K562 (cell line): ENCODE measurements at regions not wholly inside any gene's neighbourhood (a gene's known extent, or its start where the extent isn't known, plus 50 kb on each side); places are given as distances from the start of the nearest gene placed in this dataset.

ENCODE experiments used
- ATAC-seq: fragments of 200-7000 bp; cut with Tn5 transposase; 3 replicates; pipeline ENCODE4 v1.9.1; 2020; ENCODE audit warnings: moderate library complexity
- BruUV-seq: library from RNA; stranded (reverse); fragments of 400-500 nt; replicated peaks from 2 replicates; lab custom pipeline; 2021; lab: Mats Ljungman, UMichigan
- CTCF ChIA-PET: fragments of 300-600 bp; formaldehyde crosslinking; extraction: SDS; loops from one replicate; lab custom pipeline; 2021; ENCODE audit warnings: low intra/inter-chr PET ratio; lab: Yijun Ruan, JAX
- POLR2A ChIA-PET: fragments of 300-600, 350-650 bp; sonication (Branson Sonifier 250); formaldehyde crosslinking; extraction: SDS; loops from one replicate; lab custom pipeline; 2021; ENCODE audit warnings: antibody characterized with exemption, inconsistent platforms; lab: Yijun Ruan, JAX
- DNase-seq, 4 experiments: peaks; one replicate each; pipeline versions ENCODE4 v3.0.0 to v3.0.0-alpha.2; 2011 to 2018; ENCODE audit warnings: low spot score in 3 of 4, mixed read lengths in 3 of 4; ENCODE audit errors: extremely low read depth in 1 of 4
- FAIRE-seq: peaks from 2 replicates; lab custom pipeline; 2011; peaks lifted over from hg19 to GRCh38; lab: Jason Lieb, UNC
- H2AFZ ChIP-seq: 2 replicates; pipeline ENCODE4 v1.6.0; 2011; ENCODE audit warnings: low read depth, low read length, control low read depth, inconsistent platforms
- H3K27ac ChIP-seq: fragments of 200-600 bp; 3 replicates; pipeline ENCODE4 v1.8.0; 2011; ENCODE audit warnings: low read depth, mild to moderate bottlenecking, control low read depth, inconsistent platforms, low read length, moderate library complexity, mixed read lengths; ENCODE audit errors: extremely low read depth
- H3K27me3 ChIP-seq, 2 experiments: fragments of 300-600 bp in 1 of 2; 2 replicates in 1 of 2; 3 replicates in 1 of 2; pipeline versions ENCODE4 v1.6.0 to v1.8.0; 2011; ENCODE audit warnings: inconsistent platforms in 2 of 2, low read length in 2 of 2, mild to moderate bottlenecking in 1 of 2, mixed read lengths in 1 of 2, moderate library complexity in 1 of 2; ENCODE audit not compliant: control insufficient read depth in 2 of 2, insufficient read depth in 2 of 2
- H3K36me3 ChIP-seq: fragments of 300-600 bp; 3 replicates; pipeline ENCODE4 v1.8.0; 2011; ENCODE audit warnings: mild to moderate bottlenecking, low read length, inconsistent platforms; ENCODE audit not compliant: control insufficient read depth, insufficient read depth
- H3K4me1 ChIP-seq, 2 experiments: fragments of 200-600 bp in 1 of 2; replicated peaks in 1 of 2; 2 replicates in 1 of 2; 3 replicates in 1 of 2; pipeline versions ENCODE4 v1.5.1 to v1.8.0; 2011; ENCODE audit warnings: inconsistent platforms in 2 of 2, low read length in 2 of 2, mild to moderate bottlenecking in 1 of 2, mixed read lengths in 1 of 2, moderate library complexity in 1 of 2; ENCODE audit not compliant: control insufficient read depth in 2 of 2, insufficient read depth in 2 of 2
- H3K4me2 ChIP-seq: 2 replicates; pipeline ENCODE4 v1.6.1; 2011; ENCODE audit warnings: low read length, control low read depth, inconsistent platforms, mixed read lengths; ENCODE audit not compliant: insufficient read depth
- H3K4me3 ChIP-seq: fragments of 200-600 bp; sonication (generic), shearing (Covaris generic); 2 replicates; pipeline ENCODE4 v1.5.1; 2016; ENCODE audit warnings: control low read depth, inconsistent platforms
- H3K79me2 ChIP-seq: fragments of 200-600 bp; 3 replicates; pipeline ENCODE4 v1.8.0; 2011; ENCODE audit warnings: low read length, inconsistent platforms; ENCODE audit not compliant: control insufficient read depth, insufficient read depth
- H3K9ac ChIP-seq, 2 experiments: 2 replicates each; pipeline versions ENCODE4 v1.6.0 to v1.6.1; 2011; ENCODE audit warnings: low read depth in 2 of 2, low read length in 2 of 2, control low read depth in 1 of 2, inconsistent platforms in 1 of 2, mild to moderate bottlenecking in 1 of 2, mixed read lengths in 1 of 2; ENCODE audit not compliant: insufficient read depth in 1 of 2
- H3K9me1 ChIP-seq: one replicate; pipeline ENCODE4 v1.6.0; 2011; ENCODE audit warnings: inconsistent platforms, mild to moderate bottlenecking, low read length, moderate library complexity; ENCODE audit not compliant: control insufficient read depth, insufficient read depth
- H3K9me3 ChIP-seq: replicated peaks from 2 replicates; pipeline ENCODE4 v1.5.1; 2011; ENCODE audit warnings: low read depth, low read length, inconsistent platforms; ENCODE audit not compliant: control insufficient read depth, insufficient read depth
- H4K20me1 ChIP-seq: replicated peaks from 2 replicates; pipeline ENCODE4 v1.6.1; 2011; ENCODE audit warnings: low read length, inconsistent platforms, mixed read lengths; ENCODE audit not compliant: control insufficient read depth, insufficient read depth
- CXXC5 ChIP-seq: fragments of 250-450 bp; sonication (Bioruptor Pico); IDR thresholded peaks from 2 replicates; pipeline ENCODE4 v1.8.0; 2022; ENCODE audit warnings: inconsistent platforms, mild to moderate bottlenecking, moderate library complexity
- ETS1 ChIP-seq: conservative IDR thresholded peaks from 2 replicates; pipeline ENCODE4 v1.6.1; 2011; ENCODE audit warnings: low read depth, mild to moderate bottlenecking, low read length; ENCODE audit not compliant: control insufficient read depth
- MAZ ChIP-seq, 2 experiments: fragments of 450-650 bp in 1 of 2; sonication (generic) in 1 of 2; formaldehyde crosslinking; IDR thresholded peaks in 1 of 2; conservative IDR thresholded peaks in 1 of 2; 2 replicates each; pipeline versions ENCODE4 v1.4.0 to v1.5.0; 2020; ENCODE audit warnings: mild to moderate bottlenecking in 1 of 2, missing genetic modification reagents in 1 of 2
- MYNN ChIP-seq, 2 experiments: sonication (generic); formaldehyde crosslinking in 1 of 2; IDR thresholded peaks; 2 replicates each; pipeline versions ENCODE4 v1.5.0 to v1.6.1; 2016 to 2020; ENCODE audit warnings: antibody characterized with exemption in 1 of 2, missing genetic modification reagents in 1 of 2
- NFE2L1 ChIP-seq: fragments of 450-650 bp; IDR thresholded peaks from 2 replicates; pipeline ENCODE4 v1.6.1; 2016; ENCODE audit warnings: missing genetic modification characterization, low read depth, mild to moderate bottlenecking, missing compliant biosample characterization, moderate library complexity, borderline replicate concordance
- RAD21 ChIP-seq, 2 experiments: fragments of 250-450 bp in 1 of 2; fragments of 450-650 bp in 1 of 2; sonication (Bioruptor Pico) in 1 of 2; formaldehyde crosslinking in 1 of 2; IDR thresholded peaks in 1 of 2; conservative IDR thresholded peaks in 1 of 2; 2 replicates each; pipeline versions ENCODE4 v1.4.0 to v1.8.0; 2020 to 2022; ENCODE audit warnings: mild to moderate bottlenecking in 2 of 2, moderate library complexity in 1 of 2
- SMC3 ChIP-seq: conservative IDR thresholded peaks from 2 replicates; pipeline ENCODE4 v1.6.1; 2011; ENCODE audit warnings: low read depth, low read length, improper control_type of control experiment; ENCODE audit not compliant: insufficient read depth
- STAG1 ChIP-seq: sonication (generic); formaldehyde crosslinking; IDR thresholded peaks from 2 replicates; pipeline ENCODE4 v1.5.0; 2020; ENCODE audit warnings: missing genetic modification reagents, borderline replicate concordance
- ZNF384 ChIP-seq: IDR thresholded peaks from 2 replicates; pipeline ENCODE4 v1.6.1; 2012; ENCODE audit warnings: low read depth, low read length, improper control_type of control experiment
- WGBS: fragments of 100-300 bp; shearing (Covaris generic); methylation state at CpG from one replicate; pipeline ENCODE4 v1.1.6; 2016; ENCODE audit warnings: low coverage, mixed read lengths; ENCODE audit not compliant: insufficient coverage; ENCODE audit errors: missing lambda C conversion rate; 5-methylcytosine and 5-hydroxymethylcytosine counted together
- in situ Hi-C: fragments of 300-500 bp; cut with MboI; formaldehyde crosslinking; loops from 4 replicates; pipeline ENCODE4 v1.15.0; 2018; ENCODE audit warnings: inconsistent platforms, mixed read lengths
- intact Hi-C: fragments of 100-400 bp; cut with micrococcal nuclease; formaldehyde crosslinking; loops from 2 replicates; pipeline ENCODE4 v1.14.2; 2022
- TF ChIP-seq, protein P1 (sequence below): fragments of 450-650 bp; IDR thresholded peaks from 2 replicates; pipeline ENCODE4 v1.6.1; 2016; ENCODE audit warnings: mild to moderate bottlenecking

DNA sequence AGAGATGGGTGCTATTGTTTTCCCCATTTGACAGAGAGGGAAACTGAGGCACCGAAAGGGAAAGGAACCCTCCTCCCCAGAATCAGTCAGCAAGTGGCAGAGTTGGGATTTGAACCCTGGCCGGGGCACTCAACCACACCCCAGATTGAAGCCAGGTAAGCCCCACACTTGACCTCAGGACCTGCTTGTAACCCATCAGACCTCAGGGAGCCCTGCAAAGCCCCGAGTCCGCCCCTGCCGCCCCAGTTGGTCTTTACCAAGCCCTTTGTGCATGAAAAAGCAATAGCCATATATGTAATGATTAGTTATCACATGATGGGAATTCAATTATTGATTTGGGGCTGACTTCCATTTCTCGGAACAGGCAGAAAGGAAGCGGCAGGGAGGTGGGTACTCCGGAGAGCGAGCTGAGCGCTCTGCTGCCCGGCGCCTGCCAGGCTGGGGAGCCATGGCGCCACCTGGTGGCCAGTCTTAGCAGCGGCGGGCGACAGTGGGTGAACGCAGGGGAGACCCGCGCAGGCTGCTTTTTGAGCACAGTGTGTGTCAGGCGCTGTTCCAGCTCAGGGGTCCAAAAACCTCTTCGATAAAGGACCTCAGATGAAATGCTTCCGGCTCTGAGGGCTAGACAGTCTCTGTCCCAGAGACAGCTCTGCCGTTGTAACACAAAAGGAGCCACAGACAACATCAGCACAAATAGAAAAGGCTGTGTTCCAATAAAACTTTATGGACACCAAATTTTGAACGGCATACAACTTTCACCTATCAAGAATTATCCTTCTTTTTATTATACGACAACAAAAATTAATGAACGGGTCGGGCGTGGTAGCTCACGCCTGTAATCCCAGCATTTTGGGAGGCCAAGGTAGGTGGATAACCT is 82.9 kb upstream of the CACNA1A start:
- Histone ChIP-seq H3K9ac (peak overlapping the region in 1 of 2 experiments; percentile 82; a peak in 2 of 4 replicates), H3K27me3 (peaks cover 0 to 4% of the 10 kb centered on the region in 2 experiments; a peak in 1 of 5 replicates), H3K4me3 (no peak overlapping the region), H3K9me3 (no peaks in the 10 kb centered on the region), H2AFZ (peak overlapping the region; percentile 58; the same call in 1 of the 2 replicates), H4K20me1 (no peaks in the 10 kb centered on the region; the same call in 1 of the 2 replicates), H3K4me1 (peaks cover 0 to 7% of the 10 kb centered on the region in 2 experiments; a peak in 1 of 5 replicates), H3K36me3 (no peaks in the 10 kb centered on the region), H3K9me1 (no peaks in the 10 kb centered on the region), H3K27ac (no peak overlapping the region), H3K4me2 (peak overlapping the region; percentile 47), H3K79me2 (no peaks in the 10 kb centered on the region)
- intact Hi-C loops = loop anchor here (1.0 to 10.0 kb wide), 3 partner anchors 144 to 312 kb away; no protein-coding TSS in a partner anchor
- WGBS = 4% methylated on average over 28 of the region's 29 CpGs
- BruUV-seq = no TSS peak
- FAIRE-seq = peak; percentile 57
- DNase-seq = peak; percentile 71 to 83 (median 78)
- CTCF ChIA-PET = interaction anchor here (0.6 to 2.4 kb wide), 7 partner anchors 10 to 611 kb away, joined by 3 to 21 read pairs (median 4); no protein-coding TSS in a partner anchor
- in situ Hi-C loops = loop anchor here (25.0 kb wide), 1 partner anchor 473 kb away; the partner anchor contains the start of genes MISP3 and PALM3
- ATAC-seq = peak; percentile 98
- POLR2A ChIA-PET = interaction anchor here (0.8 to 2.1 kb wide), 3 partner anchors 11 to 216 kb away, joined by 4 to 6 read pairs (median 5); no protein-coding TSS in a partner anchor
- peak; percentile 68 for TF ChIP-seq STAG1 (CRISPR knock-in tag)
- peak; percentile 53; the same call in 1 of the 2 replicates for TF ChIP-seq ZNF384
- TF ChIP-seq ETS1 = 0 out of 2 replicates have a peak, but pooled peaks have one; percentile 30
- TF ChIP-seq SMC3 = peak; percentile 90
- TF ChIP-seq RAD21 (CRISPR knock-in tag; conservative IDR thresholded peaks at IDR 0.05 in 1 of 2, IDR thresholded peaks at IDR 0.05 in 1 of 2) = peak; percentile 71 to 85
- TF ChIP-seq CXXC5 (CRISPR knock-in tag) = 0 out of 2 replicates have a peak, but pooled peaks have one; percentile 17
- TF ChIP-seq MYNN (IDR thresholded peaks at IDR 0.05) = 0 out of 2 replicates have a peak, but pooled peaks have one; percentile 52
- no peak for TF ChIP-seq MYNN (CRISPR knock-in tag; IDR thresholded peaks at IDR 0.05)
- TF ChIP-seq NFE2L1 (tag) = no peak
- TF ChIP-seq, protein P1, sequence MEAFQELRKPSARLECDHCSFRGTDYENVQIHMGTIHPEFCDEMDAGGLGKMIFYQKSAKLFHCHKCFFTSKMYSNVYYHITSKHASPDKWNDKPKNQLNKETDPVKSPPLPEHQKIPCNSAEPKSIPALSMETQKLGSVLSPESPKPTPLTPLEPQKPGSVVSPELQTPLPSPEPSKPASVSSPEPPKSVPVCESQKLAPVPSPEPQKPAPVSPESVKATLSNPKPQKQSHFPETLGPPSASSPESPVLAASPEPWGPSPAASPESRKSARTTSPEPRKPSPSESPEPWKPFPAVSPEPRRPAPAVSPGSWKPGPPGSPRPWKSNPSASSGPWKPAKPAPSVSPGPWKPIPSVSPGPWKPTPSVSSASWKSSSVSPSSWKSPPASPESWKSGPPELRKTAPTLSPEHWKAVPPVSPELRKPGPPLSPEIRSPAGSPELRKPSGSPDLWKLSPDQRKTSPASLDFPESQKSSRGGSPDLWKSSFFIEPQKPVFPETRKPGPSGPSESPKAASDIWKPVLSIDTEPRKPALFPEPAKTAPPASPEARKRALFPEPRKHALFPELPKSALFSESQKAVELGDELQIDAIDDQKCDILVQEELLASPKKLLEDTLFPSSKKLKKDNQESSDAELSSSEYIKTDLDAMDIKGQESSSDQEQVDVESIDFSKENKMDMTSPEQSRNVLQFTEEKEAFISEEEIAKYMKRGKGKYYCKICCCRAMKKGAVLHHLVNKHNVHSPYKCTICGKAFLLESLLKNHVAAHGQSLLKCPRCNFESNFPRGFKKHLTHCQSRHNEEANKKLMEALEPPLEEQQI = no peak
- TF ChIP-seq MAZ (CRISPR knock-in tag; conservative IDR thresholded peaks at IDR 0.05 in 1 of 2, IDR thresholded peaks at IDR 0.05 in 1 of 2) = peak; percentile 38 to 48; a peak in 1 of 4 replicates
